ENCODE measurements at regions not wholly inside any gene's neighbourhood (a gene's known extent, or its start where the extent isn't known, plus 50 kb on each side); places are given as distances from the start of the nearest gene placed in this dataset.

DNA sequence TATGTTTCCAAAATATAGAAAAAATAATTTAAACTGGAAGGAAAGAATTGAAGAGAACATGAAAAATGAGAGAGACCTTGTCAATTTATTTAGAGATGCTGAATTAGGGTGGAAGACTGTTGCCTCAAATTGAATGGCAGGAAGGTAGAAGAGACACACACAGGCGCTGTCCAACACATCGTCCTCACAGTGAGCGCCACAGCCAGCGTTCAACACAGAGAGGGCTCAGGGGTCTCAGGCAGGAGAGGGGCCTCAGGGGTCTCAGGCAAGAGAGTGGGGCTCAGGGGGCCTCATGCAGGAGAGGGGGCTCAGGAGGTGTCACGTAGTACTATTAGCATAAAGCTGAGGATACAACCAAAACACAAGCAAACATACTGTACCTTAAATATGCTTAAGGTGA is 65.7 kb downstream of the TMEM18 start:
- DNase-seq, result no peak

GRCh38 chr2:610491-610890 is 66.7 kb downstream of the TMEM18 start:
- DNase-seq, result no peak

- DNase-seq, result no peak
These were observed 67.3 kb downstream of the TMEM18 start for GRCh38 chr2:609881-610280.

GRCh38 chr2:609449-609848 is 67.8 kb downstream of the TMEM18 start:
- DNase-seq, result no peak

- no peak for DNase-seq
These were observed 68.5 kb downstream of the TMEM18 start for GRCh38 chr2:608711-609110.

DNA sequence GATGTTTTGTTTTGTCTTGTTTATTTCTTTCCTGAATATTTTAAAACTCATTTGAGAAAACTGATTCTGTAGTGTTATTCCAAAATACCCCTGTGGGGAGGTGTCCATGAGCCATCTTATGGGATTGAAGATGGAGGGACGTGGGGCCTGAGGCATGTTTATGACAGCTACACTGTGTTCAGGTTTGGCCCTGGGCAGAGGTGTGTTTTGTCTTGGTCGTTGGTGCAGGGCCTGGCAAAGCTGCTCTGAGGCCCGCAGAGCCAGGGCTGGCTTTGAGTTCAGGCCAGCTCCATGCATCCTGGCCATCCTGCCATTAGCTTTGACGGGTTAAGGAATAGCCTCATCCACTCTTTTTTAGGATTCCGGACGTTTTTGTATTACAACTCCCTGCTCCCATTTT is 68.9 kb downstream of the TMEM18 start:
- no peak for DNase-seq

- no peak for DNase-seq
These were observed 69.5 kb downstream of the TMEM18 start for GRCh38 chr2:607709-608108.

GRCh38 chr2:607172-607571 is 70.0 kb downstream of the TMEM18 start:
- no peak for DNase-seq

GRCh38 chr2:605674-606608 is 71.3 kb downstream of the TMEM18 start:
- DNase-seq, result no peak

- no peak for DNase-seq
These were observed 72.2 kb downstream of the TMEM18 start for GRCh38 chr2:604854-605524.

DNA sequence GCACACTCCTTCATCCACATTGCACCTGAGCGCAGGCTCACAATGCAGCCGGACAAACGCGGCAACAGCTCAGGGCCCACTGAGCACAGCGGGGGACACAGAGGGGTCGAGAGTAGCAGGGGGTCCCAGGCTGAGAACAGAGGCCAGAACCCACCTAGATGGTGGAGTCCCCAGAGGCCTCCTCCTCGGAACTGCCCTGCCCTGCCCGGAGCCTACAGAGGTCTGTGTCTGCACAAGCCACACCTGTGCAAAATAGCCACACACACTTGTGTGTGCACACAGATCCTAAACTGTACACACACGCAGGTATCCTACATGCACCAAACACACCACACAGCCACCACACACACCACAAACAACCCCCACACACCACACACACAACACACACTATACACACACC is 72.8 kb downstream of the TMEM18 start:
- DNase-seq, result no peak

DNA sequence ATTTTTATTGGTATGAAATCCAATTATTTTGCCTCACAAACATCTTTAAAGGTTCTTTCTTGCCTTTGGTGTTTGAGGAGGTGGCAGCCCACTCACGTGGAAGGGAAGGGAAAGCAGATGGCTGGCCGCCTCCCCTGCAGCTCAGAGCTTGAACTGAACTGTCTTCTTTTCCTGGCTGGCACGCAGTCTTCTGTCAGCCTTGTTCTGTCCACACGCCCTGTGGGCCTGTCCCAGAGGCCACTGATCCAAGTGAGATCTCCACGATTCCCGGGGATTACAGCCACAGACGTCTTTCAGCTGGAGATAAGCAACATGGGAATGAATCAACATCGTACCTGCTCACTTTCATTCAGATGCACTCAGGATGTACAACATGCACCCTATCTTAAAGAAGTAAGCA is 73.3 kb downstream of the TMEM18 start:
- DNase-seq, result peak in 3 of 58 donors; percentile 7 to 16 (median 16)

- DNase-seq, result no peak
These were observed 73.8 kb downstream of the TMEM18 start for GRCh38 chr2:603427-603826.

DNA sequence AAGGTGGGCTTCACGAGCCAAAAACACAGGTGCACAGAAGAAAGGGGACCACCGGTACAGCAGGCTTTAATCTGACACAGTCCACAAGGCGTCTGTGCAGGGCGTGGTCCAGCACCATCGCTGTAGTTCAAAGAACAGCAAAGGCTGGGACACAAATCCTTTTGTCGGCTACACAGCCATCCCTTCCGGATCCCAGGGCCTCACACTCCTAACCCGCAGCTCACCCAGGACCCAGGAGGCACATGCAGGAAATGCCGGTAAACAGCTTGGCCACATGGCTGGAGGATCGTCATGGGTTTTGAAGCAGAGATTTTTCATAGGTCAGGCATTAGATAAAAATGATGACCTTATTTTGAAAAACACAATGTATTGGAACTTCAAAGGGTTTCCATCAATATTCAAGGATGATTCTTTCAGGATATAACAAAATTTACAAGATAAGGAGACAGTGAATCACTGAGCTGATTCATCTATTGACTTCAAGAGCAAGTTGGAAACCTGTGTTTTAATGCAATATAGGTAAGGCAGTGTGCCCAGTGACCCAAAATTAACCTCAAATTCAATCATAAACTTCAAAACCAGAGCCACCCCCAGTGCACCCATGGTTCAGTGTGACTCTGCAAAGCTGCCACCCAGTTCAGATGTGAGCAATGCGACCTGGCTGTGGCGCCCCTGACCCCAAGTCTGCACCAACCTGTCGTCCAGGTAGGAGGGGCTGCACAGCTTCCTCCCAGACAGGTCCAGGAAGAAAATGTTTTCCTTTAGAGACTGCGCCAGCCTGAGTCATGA is 74.4 kb downstream of the TMEM18 start:
- no peak for DNase-seq

DNA sequence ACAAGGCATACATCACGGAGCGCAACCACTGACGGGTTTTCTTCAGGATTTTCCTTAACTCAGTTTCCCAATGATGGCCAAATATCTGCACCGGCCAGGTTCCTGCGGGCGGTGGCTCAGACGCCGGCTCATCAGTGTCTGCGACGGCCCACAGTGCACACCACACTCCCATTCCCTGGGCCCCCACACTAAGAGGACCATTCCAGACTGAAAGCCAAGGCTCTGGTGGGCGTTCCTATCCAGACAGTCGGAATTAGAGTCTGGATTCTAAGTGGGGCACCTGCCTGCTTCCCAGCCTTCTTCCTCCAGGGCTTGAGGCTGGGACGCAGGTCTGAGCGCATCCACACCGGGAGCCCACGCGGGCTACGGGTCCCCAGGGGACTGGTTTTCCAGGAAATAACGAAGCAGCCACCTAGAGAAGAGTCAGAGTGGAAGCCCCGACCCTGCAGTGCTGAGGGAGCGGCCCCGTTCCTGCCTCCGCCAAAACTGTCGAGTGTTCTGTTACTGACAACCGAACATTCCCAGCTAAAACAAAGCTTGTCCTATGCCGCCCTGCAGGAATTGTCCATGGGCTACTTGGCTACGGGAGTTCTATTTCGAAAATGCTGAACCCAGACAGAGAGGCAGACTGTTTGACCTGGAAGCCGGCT is 75.3 kb downstream of the TMEM18 start:
- no peak for DNase-seq

- no peak for DNase-seq
These were observed 75.9 kb downstream of the TMEM18 start for GRCh38 chr2:601387-601698.

- DNase-seq, result no peak
These were observed 76.4 kb downstream of the TMEM18 start for GRCh38 chr2:600542-601386.

DNA sequence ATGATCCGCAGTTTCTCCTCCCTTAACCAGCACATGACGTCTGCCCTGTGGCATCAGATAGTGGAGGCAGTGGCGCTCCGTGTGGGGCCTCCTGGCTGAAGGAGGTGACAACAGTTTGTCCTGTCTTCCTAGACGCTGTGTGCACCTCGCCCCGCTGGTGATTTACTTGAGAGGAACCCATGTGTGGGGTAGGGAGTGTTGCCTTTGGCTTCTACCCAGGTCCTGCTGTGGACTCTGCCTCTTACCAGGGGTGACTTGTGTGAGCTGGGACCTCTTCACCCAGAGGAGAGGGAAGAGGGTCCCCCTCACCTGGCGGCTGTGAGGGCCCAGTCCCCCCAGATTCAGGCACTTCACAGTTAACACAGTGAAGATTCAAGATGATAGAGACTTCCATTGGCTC is 77.6 kb downstream of the TMEM18 start:
- no peak for DNase-seq

GRCh38 chr2:598058-598802 is 79.0 kb downstream of the TMEM18 start:
- DNase-seq, result no peak

Data from anterior cingulate cortex (tissue), 58 donors.